HG03159 (cell line): ENCODE measurements at regions not wholly inside any gene's neighbourhood (a gene's known extent, or its start where the extent isn't known, plus 50 kb on each side); places are given as distances from the start of the nearest gene placed in this dataset.

Experiments
- ATAC-seq: cut with Tn5 transposase; IDR thresholded peaks from one replicate; pipeline ENCODE4 v1.9.1; 2021; ENCODE audit warnings: mild to moderate bottlenecking, moderate library complexity; ENCODE audit not compliant: unreplicated experiment

DNA sequence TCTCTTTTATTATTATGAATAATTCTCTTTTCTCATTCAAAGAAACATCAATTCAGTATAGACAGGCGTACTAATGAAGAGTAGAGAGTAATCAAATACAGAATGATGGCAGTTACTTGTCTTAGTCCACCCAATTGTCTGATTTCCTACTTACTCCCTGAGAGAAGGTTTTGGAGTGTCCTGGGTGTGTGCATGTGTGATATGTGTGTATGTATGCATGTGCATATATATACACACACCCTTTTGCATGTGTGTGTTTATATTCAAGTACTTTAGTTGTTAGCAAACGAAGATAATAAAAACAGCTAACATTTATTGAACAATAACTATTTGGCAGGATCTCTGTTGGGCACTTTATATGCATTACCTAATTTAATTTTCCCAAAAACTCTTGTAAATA is 63.2 kb upstream of the CCDC190 start:
- no peak for ATAC-seq

DNA sequence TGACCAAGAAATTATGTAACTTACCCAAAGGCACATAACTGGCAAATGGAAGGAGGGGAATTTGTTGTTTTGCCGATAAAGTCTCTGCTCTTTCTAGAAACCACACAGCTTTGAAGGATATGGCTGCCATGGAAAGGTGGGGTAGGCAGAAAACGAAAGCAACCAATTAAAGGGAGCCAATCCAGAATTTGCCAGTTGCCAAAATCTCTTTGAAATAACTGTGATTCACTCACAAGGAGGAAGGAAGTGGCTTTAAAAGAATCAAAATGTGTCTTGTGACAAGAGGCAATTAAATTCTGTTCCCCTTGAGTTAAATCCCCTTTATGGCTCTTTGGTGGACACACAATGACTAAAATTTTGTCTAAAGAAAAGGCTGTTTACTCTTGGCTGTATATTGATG is 61.2 kb upstream of the CCDC190 start:
- no peak for ATAC-seq

DNA sequence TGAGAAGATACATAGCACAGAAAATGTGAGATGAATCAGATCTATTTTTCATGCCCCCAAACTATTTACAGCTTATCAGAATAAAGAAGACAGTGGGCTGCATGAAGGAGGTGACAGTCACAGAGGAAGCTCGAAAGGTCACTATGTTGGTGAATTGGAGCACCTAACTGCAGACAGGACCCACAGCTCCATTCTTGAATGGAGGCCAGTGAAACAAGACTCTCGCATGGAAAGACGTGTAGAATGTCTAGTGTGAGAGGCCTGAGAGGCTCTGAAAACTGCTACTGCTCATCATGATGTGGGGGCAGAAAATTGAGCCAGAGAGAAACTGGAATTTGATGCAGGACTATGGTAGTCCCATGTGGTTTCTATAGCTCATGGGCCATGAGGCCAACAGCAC is 60.3 kb upstream of the CCDC190 start:
- no peak for ATAC-seq

- ATAC-seq: no peak
Observed at GRCh38 chr1:162919034-162919433, 58.1 kb upstream of the CCDC190 start.

- ATAC-seq: no peak
Observed at GRCh38 chr1:162918151-162918754, 57.3 kb upstream of the CCDC190 start.

DNA sequence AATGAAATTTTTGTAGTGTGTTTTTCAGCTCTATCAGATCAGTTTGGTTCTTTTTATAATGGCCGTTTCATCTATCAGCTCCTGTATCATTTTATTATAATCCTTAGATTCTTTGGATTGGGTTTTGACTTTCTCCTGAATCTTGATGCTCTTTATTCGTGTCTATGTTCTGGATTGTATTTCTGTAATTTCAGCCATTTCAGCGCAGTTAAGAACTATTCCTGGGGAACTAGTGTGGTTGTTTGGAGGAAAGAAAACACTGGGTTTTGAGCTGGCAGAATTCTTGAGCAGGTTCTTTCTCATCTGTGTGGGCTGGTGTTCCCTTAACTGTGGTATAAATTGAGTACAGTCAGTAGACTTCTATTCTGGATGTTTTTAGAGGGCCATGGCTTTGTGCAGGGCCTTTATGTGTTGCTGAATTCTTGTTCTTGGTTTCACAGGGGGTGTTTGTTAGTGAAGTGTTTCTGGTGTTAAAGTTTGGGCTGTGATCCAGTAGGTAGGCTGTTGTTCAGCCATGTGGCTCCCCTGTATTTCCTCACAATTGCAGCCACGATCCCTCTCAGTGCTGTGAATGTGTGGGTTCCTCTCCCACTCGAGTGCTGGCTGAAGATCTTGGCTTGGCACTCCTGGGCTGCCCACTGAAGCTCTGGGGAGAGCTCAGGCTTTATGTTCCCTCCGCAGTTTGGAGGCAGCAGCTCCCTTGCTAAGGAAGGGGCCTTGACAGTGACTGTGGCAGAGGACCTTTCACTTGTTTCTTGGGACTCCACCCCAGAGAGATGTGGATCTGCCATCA is 56.0 kb upstream of the CCDC190 start:
- ATAC-seq: no peak

DNA sequence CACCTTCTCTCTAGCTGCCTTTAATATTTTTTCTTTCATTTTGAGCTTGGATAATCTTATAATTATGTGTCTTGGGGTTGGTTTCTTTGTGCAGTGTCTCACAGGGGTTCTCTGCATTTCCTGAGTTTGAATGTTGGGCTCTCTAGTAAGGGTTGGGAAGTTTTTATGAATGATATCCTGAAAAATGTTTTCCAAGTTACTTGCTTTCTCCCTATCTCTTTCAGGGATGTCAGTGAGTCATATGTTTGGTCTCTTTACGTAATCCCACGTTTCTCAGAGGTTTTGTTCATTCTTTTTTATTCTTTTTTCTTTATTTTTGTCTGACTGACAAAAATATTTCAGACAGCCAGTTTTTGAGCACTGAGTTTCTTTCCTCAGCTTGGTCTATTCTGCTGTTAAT is 55.4 kb upstream of the CCDC190 start:
- no peak for ATAC-seq

GRCh38 chr1:162914601-162915000 is 53.6 kb upstream of the CCDC190 start:
- no peak for ATAC-seq

DNA sequence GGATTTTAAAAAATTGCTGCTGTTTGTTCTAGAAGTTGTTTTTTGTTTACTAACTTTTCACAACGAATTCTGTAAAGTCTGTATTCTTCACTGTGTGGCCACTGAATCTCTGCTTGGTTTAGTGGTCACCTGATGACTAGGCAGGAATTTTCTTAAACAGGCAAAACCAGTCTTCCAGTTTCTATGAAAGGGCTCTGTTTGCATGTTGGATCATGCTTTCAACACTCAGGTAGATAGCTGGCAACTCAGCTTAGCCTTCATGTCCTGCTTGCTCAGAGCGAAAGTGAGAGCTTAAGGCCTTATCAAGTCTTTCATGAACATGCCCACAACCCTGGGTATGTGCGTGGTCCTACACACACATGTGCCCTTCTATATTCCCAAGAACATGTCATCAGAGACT is 52.4 kb upstream of the CCDC190 start:
- no peak for ATAC-seq

DNA sequence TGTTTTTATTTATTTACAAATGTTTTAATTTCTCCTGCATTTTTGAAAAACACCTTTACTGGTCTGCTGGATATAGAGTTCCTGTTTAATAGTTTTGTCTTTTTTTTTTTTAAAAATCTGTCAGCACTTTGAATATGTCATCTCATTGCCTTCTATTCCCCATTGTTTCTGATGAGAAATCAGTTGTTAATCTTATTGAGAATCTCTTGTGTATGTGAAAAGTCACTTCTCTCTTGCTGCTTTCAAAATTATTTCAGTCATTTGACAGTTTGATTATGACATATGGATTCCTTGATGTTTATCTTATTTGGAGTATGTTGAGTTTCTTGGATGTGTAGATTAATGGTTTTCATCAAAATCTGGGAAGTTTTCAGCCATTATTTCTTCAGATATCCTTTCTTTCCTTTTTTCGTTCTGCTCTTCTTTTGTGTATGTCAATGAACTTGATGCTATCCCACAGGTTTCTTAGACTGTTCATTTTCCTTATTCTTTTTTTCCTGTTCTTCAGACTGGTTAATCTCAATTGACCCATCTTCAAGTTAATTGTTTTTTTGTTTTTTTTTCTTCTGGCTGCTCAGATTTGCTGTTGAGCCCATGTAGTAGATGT is 51.2 kb upstream of the CCDC190 start:
- no peak for ATAC-seq
